HG03060 (cell line): ENCODE measurements at regions not wholly inside any gene's neighbourhood (a gene's known extent, or its start where the extent isn't known, plus 50 kb on each side); places are given as distances from the start of the nearest gene placed in this dataset.

ENCODE experiments used
- ATAC-seq: cut with Tn5 transposase; IDR thresholded peaks from one replicate; pipeline ENCODE4 v1.9.1; 2021; ENCODE audit warnings: low read depth, moderate number of reproducible peaks; ENCODE audit not compliant: unreplicated experiment

DNA sequence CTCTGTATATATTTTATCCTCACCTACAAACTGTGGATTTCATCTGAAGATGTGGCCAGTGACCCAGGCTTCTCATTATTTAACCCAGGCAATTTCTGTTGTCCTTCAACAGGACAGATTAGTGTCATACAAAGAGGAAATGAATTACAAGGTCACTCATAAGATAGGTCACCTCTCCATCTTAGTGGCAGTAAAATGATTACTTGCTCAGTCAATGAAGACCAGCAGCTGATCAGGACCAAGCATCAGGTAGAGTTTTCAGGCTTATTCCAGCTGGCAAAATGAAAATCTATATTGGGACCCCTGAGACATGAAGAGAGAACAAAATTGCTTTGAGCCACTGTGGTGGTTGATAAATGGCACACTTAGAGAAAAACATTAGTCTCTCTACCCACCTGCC lies 135.2 kb upstream of the PRDM9 start:
- ATAC-seq: no peak

- ATAC-seq: no peak
Observed at GRCh38 chr5:23368393-23368792, 139.0 kb upstream of the PRDM9 start.

DNA sequence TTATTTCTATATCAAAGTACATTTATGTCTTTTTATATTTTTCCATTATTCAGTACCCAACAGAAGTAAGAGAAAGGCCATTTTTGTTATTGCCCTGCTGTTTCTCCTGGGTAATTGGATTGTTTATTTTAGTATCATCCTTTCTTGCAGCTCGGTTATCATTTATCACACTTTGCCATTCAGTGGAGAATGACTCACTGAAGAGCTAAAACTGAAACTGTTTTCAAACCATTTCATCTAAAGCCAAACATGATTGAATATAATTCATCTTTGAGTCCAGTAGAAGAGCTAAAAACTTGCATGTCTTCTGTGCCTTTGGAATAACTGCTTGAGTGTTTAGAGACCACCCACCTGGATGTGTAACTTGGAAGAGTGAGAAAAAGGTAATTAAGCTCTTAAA lies 139.5 kb upstream of the PRDM9 start:
- no peak for ATAC-seq

DNA sequence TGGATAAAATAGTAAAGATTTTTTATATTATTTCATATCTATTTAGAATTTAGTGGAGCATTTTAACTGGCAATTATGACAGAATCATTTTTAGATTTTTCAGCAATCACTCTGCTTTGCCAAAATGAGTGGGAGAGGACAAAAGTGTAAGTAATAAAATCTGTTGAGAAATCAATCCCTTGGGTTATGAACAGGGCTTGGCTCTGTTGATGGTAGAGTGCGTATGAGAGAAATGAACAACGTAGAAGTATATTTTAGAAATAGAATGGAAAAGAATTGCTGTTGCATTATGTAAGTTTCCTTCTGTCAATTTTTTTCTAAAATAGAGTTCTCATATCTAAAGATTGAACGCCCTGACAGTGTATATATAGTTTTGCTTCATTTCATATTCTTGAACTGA lies 154.1 kb upstream of the PRDM9 start:
- no peak for ATAC-seq

GRCh38 chr5:23352446-23352845 lies 155.0 kb upstream of the PRDM9 start:
- ATAC-seq: no peak

- no peak for ATAC-seq
Observed at GRCh38 chr5:23343121-23343520, 164.3 kb upstream of the PRDM9 start.

GRCh38 chr5:23332650-23333251 lies 174.7 kb upstream of the PRDM9 start:
- no peak for ATAC-seq

GRCh38 chr5:23330726-23331125 lies 176.7 kb upstream of the PRDM9 start:
- ATAC-seq: no peak

- no peak for ATAC-seq
Observed at GRCh38 chr5:23319901-23320300, 187.5 kb upstream of the PRDM9 start.

DNA sequence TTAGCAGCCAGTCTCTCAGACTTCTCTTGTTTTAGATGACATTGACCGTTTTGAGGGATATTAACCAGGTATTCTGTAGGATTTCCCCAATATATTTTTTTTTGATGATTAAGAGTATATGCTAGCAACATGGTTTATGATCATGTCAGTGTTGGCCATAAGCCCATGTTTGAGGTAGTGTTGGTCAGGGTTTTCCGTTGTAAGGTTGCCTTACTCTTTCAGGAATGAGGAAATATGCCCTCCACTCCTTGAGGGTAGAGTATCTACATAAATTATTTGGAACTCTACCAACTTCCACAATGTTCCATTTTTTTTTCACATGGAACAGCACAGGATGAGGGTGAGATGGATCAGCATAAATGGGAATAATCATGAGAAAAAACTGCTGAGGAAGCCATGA lies 188.4 kb upstream of the PRDM9 start:
- ATAC-seq: no peak

- no peak for ATAC-seq
Observed at GRCh38 chr5:23318166-23318565, 189.2 kb upstream of the PRDM9 start.

GRCh38 chr5:23316060-23316591 lies 191.3 kb upstream of the PRDM9 start:
- ATAC-seq: no peak

GRCh38 chr5:23314827-23315226 lies 192.6 kb upstream of the PRDM9 start:
- ATAC-seq: no peak

GRCh38 chr5:23305055-23305454 lies 202.4 kb upstream of the PRDM9 start:
- no peak for ATAC-seq

- no peak for ATAC-seq
Observed at GRCh38 chr5:23303836-23304235, 203.6 kb upstream of the PRDM9 start.

DNA sequence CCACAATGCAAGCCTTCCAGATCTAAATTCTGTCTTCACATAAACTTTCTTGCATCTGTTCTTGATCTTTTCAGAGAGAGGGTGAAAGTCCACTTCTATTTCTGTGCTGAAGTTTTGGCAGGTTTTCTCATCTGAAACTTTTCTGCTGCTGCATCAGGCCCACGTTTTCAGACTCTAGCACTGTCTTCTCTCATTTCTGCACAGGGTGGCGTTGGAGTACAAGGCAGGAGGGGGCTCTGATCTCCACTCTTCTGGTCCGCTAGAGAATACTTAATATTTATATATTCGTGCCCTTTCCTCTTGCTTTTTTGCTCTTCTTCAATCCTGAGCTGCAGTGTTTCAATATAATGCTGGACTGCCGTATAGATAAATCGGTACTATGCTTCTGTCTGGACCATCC lies 204.0 kb upstream of the PRDM9 start:
- ATAC-seq: no peak

DNA sequence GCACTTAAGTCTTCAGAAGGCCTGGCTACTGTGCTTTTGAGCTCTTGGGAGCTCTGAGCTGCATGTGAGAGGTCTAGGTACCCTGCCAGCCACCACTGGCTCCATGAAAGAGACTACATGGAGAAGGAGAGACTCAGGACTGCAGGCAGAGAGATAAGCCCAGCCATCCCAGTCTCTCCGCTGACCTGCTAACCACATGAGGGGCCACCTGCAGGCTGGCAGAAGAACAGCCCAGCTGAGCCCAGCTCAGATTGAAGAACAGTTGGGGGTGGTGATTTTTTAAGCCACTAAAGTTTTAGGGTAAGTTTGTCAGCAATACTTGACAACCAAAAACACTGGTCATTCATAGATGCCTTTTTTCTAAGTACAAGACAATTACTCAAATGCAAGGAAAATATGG lies 205.0 kb upstream of the PRDM9 start:
- ATAC-seq: no peak

- no peak for ATAC-seq
Observed at GRCh38 chr5:23289162-23289561, 218.2 kb upstream of the PRDM9 start.

GRCh38 chr5:23284656-23285055 lies 222.8 kb upstream of the PRDM9 start:
- ATAC-seq: no peak

- no peak for ATAC-seq
Observed at GRCh38 chr5:23274171-23274570, 233.2 kb upstream of the PRDM9 start.

GRCh38 chr5:23269981-23270380 lies 237.4 kb upstream of the PRDM9 start:
- ATAC-seq: no peak

DNA sequence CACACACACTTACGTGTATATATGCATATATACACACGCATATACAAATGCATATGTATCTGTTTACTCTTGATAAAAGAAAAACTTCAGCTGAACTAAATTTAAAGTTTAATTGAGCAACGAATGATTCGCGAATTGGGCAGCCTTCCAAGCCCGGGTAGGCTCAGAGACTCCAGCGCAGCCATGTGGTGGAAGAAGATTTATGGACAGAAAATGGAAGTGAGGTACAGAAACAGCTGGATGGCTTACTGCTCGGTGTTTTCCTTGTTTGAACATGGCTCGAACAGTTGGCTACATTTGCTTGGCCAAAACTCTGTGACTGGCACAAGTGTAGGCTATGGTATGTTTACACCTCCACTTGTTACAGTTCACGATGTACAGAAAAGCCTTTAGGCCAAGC lies 239.3 kb upstream of the PRDM9 start:
- no peak for ATAC-seq

DNA sequence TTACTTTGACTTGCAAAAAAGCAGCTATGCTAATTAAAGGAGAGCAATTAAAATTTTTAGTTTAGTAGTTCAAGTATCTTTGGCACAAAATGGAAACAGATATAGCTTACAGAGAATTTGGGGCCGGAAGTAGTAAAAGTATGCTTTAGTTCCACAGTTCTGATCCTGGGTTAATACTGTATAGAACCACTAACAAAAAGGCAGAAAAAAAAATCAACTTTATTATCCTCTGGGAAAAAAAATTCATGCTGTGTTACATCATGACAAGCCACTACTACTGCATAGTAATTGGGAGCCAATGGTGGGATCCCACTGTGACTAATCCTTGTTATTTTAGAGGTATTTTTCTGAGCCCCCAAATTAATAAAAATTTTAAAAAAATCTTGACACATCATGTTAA lies 246.8 kb upstream of the PRDM9 start:
- ATAC-seq: no peak
